Endodermal cell (in vitro differentiated cells): ENCODE measurements at regions not wholly inside any gene's neighbourhood (a gene's known extent, or its start where the extent isn't known, plus 50 kb on each side); places are given as distances from the start of the nearest gene placed in this dataset.

Source experiments
- DNase-seq: peaks from one replicate; pipeline ENCODE4 v3.0.0-alpha.2; 2017
- H3K27ac ChIP-seq: 2 replicates; pipeline ENCODE4 v1.5.1; 2013; ENCODE audit warnings: mild to moderate bottlenecking, low read depth, low read length, moderate library complexity
- H3K27me3 ChIP-seq: 2 replicates; pipeline ENCODE4 v1.6.1; 2013; ENCODE audit warnings: mild to moderate bottlenecking, low read length, moderate library complexity; ENCODE audit not compliant: insufficient read depth, control insufficient read depth, poor library complexity, severe bottlenecking
- H3K36me3 ChIP-seq: 2 replicates; pipeline ENCODE4 v1.7.0; 2013; ENCODE audit warnings: mild to moderate bottlenecking, low read length, moderate library complexity; ENCODE audit not compliant: control insufficient read depth, insufficient read depth
- H3K4me1 ChIP-seq: one replicate; pipeline ENCODE4 v1.7.0; 2013; ENCODE audit warnings: low read length; ENCODE audit not compliant: control insufficient read depth, insufficient read depth
- H3K4me3 ChIP-seq: 2 replicates; pipeline ENCODE4 v1.5.1; 2013; ENCODE audit warnings: mild to moderate bottlenecking, low read length, moderate library complexity
- H3K9ac ChIP-seq: 2 replicates; pipeline ENCODE4 v1.6.1; 2013; ENCODE audit warnings: mild to moderate bottlenecking, low read length, moderate library complexity; ENCODE audit not compliant: poor library complexity, severe bottlenecking; ENCODE audit errors: extremely low read depth
- H3K9me3 ChIP-seq: 2 replicates; pipeline ENCODE4 v1.6.1; 2013; ENCODE audit warnings: mild to moderate bottlenecking, low read length, moderate library complexity; ENCODE audit not compliant: control insufficient read depth
- H3K27ac Mint-ChIP-seq: 2 replicates; pipeline ENCODE4 v1.8.0; 2020; ENCODE audit warnings: mixed read lengths
- H3K27me3 Mint-ChIP-seq: 2 replicates; pipeline ENCODE4 v1.8.0; 2021; ENCODE audit warnings: mild to moderate bottlenecking, mixed read lengths; ENCODE audit not compliant: insufficient read depth
- H3K36me3 Mint-ChIP-seq: 2 replicates; pipeline ENCODE4 v1.8.0; 2020; ENCODE audit warnings: low read depth, mixed read lengths
- H3K4me1 Mint-ChIP-seq: 2 replicates; pipeline ENCODE4 v1.8.0; 2020; ENCODE audit warnings: mixed read lengths
- H3K4me3 Mint-ChIP-seq: 2 replicates; pipeline ENCODE4 v1.8.0; 2020; ENCODE audit warnings: mild to moderate bottlenecking, moderate library complexity, mixed read lengths
- H3K9me3 Mint-ChIP-seq: 2 replicates; pipeline ENCODE4 v1.8.0; 2020; ENCODE audit warnings: mild to moderate bottlenecking, mixed read lengths
- CTCF ChIP-seq: fragments of 200-600 bp; sonication (generic); conservative IDR thresholded peaks from 2 replicates; pipeline ENCODE4 v1.5.0; 2021; ENCODE audit warnings: antibody characterized with exemption, mild to moderate bottlenecking
- WGBS, 2 experiments: methylation state at CpG; one replicate each; pipeline versions ENCODE4 v1.1.5 to v1.1.7; 2013; ENCODE audit warnings: missing lambda C conversion rate in 2 of 2, mixed read lengths in 1 of 2; ENCODE audit not compliant: insufficient coverage in 1 of 2, insufficient read length in 1 of 2; 5-methylcytosine and 5-hydroxymethylcytosine counted together

GRCh38 chr2:220994846-220995245 lies 577.3 kb downstream of the EPHA4 start:
- no peaks in the 10 kb centered on the region for H3K9me3 ChIP-seq
- 80 to 90% methylated on average over 1 to 3 of the region's 3 CpGs for WGBS, 2 experiments
- no peaks in the 10 kb centered on the region for H3K27me3 ChIP-seq
- no peak overlapping the region for H3K27ac ChIP-seq
- H3K36me3 ChIP-seq: no peaks in the 10 kb centered on the region
- Mint-ChIP-seq H3K4me1 (no peaks in the 10 kb centered on the region), H3K4me3 (no peak overlapping the region), H3K36me3 (no peaks in the 10 kb centered on the region), H3K27ac (no peak overlapping the region), H3K9me3 (no peaks in the 10 kb centered on the region), H3K27me3 (no peaks in the 10 kb centered on the region)
- H3K4me1 ChIP-seq: no peaks in the 10 kb centered on the region
- no peak for DNase-seq
- no peak overlapping the region for H3K4me3 ChIP-seq
- TF ChIP-seq CTCF: no peak
- no peak overlapping the region for H3K9ac ChIP-seq

- H3K27ac ChIP-seq: no peak overlapping the region
- H3K4me1 ChIP-seq: no peaks in the 10 kb centered on the region
- Mint-ChIP-seq H3K9me3 (no peaks in the 10 kb centered on the region), H3K27ac (no peak overlapping the region), H3K27me3 (no peaks in the 10 kb centered on the region), H3K4me1 (no peaks in the 10 kb centered on the region), H3K4me3 (no peak overlapping the region), H3K36me3 (no peaks in the 10 kb centered on the region)
- no peak for TF ChIP-seq CTCF
- H3K9ac ChIP-seq: no peak overlapping the region
- no peaks in the 10 kb centered on the region for H3K27me3 ChIP-seq
- no peak overlapping the region for H3K4me3 ChIP-seq
- WGBS, 2 experiments: 85% methylated on average over 2 of the region's 2 CpGs; no CpG with 5 or more reads in 1 of the 2 experiments
- H3K36me3 ChIP-seq: no peaks in the 10 kb centered on the region
- DNase-seq: no peak
- H3K9me3 ChIP-seq: no peaks in the 10 kb centered on the region
These were observed 576.5 kb downstream of the EPHA4 start for GRCh38 chr2:220995581-220995980.

GRCh38 chr2:220998156-220998555 lies 573.9 kb downstream of the EPHA4 start:
- 45% methylated on average over 2 of the region's 2 CpGs; no CpG with 5 or more reads in 1 of the 2 experiments for WGBS, 2 experiments
- no peaks in the 10 kb centered on the region for H3K27me3 Mint-ChIP-seq

More at GRCh38 chr2:220998156-220998555, 573.9 kb downstream of the EPHA4 start:
- no peak overlapping the region for H3K9ac ChIP-seq
- H3K27me3 ChIP-seq: no peaks in the 10 kb centered on the region
- DNase-seq: no peak
- no peaks in the 10 kb centered on the region for H3K9me3 ChIP-seq
- H3K4me3 ChIP-seq: no peak overlapping the region
- Mint-ChIP-seq H3K9me3 (no peaks in the 10 kb centered on the region), H3K4me3 (no peak overlapping the region), H3K4me1 (peaks cover 7% of the 10 kb centered on the region), H3K27ac (no peak overlapping the region), H3K36me3 (no peaks in the 10 kb centered on the region)
- H3K4me1 ChIP-seq: no peaks in the 10 kb centered on the region
- no peak for TF ChIP-seq CTCF
- H3K27ac ChIP-seq: no peak overlapping the region
- no peaks in the 10 kb centered on the region for H3K36me3 ChIP-seq
